ENCODE measurements at regions not wholly inside any gene's neighbourhood (a gene's known extent, or its start where the extent isn't known, plus 50 kb on each side); places are given as distances from the start of the nearest gene placed in this dataset.

DNA sequence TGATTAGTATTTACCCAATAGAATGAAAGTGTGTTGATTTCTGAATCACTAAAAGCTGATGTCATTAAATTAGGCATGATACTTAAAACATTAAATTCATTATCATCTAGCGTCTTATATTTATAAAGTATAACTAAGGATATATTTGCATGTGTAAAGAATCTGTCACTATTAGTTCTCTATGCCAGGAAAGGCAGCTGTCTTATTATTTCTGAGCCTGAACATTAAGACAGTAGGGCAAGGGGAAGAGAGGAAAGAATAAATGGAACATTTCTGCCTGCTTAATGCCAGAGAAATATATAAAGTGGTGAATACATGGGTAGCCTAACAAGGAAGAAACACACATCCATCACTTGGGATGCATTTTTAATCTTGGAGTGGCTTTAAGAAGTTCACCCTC lies 965.1 kb upstream of the TMEM132C start (continued):
- TF ChIP-seq, protein P1, sequence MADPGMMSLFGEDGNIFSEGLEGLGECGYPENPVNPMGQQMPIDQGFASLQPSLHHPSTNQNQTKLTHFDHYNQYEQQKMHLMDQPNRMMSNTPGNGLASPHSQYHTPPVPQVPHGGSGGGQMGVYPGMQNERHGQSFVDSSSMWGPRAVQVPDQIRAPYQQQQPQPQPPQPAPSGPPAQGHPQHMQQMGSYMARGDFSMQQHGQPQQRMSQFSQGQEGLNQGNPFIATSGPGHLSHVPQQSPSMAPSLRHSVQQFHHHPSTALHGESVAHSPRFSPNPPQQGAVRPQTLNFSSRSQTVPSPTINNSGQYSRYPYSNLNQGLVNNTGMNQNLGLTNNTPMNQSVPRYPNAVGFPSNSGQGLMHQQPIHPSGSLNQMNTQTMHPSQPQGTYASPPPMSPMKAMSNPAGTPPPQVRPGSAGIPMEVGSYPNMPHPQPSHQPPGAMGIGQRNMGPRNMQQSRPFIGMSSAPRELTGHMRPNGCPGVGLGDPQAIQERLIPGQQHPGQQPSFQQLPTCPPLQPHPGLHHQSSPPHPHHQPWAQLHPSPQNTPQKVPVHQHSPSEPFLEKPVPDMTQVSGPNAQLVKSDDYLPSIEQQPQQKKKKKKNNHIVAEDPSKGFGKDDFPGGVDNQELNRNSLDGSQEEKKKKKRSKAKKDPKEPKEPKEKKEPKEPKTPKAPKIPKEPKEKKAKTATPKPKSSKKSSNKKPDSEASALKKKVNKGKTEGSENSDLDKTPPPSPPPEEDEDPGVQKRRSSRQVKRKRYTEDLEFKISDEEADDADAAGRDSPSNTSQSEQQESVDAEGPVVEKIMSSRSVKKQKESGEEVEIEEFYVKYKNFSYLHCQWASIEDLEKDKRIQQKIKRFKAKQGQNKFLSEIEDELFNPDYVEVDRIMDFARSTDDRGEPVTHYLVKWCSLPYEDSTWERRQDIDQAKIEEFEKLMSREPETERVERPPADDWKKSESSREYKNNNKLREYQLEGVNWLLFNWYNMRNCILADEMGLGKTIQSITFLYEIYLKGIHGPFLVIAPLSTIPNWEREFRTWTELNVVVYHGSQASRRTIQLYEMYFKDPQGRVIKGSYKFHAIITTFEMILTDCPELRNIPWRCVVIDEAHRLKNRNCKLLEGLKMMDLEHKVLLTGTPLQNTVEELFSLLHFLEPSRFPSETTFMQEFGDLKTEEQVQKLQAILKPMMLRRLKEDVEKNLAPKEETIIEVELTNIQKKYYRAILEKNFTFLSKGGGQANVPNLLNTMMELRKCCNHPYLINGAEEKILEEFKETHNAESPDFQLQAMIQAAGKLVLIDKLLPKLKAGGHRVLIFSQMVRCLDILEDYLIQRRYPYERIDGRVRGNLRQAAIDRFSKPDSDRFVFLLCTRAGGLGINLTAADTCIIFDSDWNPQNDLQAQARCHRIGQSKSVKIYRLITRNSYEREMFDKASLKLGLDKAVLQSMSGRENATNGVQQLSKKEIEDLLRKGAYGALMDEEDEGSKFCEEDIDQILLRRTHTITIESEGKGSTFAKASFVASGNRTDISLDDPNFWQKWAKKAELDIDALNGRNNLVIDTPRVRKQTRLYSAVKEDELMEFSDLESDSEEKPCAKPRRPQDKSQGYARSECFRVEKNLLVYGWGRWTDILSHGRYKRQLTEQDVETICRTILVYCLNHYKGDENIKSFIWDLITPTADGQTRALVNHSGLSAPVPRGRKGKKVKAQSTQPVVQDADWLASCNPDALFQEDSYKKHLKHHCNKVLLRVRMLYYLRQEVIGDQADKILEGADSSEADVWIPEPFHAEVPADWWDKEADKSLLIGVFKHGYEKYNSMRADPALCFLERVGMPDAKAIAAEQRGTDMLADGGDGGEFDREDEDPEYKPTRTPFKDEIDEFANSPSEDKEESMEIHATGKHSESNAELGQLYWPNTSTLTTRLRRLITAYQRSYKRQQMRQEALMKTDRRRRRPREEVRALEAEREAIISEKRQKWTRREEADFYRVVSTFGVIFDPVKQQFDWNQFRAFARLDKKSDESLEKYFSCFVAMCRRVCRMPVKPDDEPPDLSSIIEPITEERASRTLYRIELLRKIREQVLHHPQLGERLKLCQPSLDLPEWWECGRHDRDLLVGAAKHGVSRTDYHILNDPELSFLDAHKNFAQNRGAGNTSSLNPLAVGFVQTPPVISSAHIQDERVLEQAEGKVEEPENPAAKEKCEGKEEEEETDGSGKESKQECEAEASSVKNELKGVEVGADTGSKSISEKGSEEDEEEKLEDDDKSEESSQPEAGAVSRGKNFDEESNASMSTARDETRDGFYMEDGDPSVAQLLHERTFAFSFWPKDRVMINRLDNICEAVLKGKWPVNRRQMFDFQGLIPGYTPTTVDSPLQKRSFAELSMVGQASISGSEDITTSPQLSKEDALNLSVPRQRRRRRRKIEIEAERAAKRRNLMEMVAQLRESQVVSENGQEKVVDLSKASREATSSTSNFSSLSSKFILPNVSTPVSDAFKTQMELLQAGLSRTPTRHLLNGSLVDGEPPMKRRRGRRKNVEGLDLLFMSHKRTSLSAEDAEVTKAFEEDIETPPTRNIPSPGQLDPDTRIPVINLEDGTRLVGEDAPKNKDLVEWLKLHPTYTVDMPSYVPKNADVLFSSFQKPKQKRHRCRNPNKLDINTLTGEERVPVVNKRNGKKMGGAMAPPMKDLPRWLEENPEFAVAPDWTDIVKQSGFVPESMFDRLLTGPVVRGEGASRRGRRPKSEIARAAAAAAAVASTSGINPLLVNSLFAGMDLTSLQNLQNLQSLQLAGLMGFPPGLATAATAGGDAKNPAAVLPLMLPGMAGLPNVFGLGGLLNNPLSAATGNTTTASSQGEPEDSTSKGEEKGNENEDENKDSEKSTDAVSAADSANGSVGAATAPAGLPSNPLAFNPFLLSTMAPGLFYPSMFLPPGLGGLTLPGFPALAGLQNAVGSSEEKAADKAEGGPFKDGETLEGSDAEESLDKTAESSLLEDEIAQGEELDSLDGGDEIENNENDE (IDR thresholded peaks at IDR 0.05; ENCODE audit: insufficient replicate concordance, low read length): no peak
- TF ChIP-seq JUN (IDR thresholded peaks at IDR 0.05; ENCODE audit: low read depth, low read length): no peak
- TF ChIP-seq BRCA1 (IDR thresholded peaks at IDR 0.05; ENCODE audit: low read depth, low read length): no peak
- TF ChIP-seq, protein P2, sequence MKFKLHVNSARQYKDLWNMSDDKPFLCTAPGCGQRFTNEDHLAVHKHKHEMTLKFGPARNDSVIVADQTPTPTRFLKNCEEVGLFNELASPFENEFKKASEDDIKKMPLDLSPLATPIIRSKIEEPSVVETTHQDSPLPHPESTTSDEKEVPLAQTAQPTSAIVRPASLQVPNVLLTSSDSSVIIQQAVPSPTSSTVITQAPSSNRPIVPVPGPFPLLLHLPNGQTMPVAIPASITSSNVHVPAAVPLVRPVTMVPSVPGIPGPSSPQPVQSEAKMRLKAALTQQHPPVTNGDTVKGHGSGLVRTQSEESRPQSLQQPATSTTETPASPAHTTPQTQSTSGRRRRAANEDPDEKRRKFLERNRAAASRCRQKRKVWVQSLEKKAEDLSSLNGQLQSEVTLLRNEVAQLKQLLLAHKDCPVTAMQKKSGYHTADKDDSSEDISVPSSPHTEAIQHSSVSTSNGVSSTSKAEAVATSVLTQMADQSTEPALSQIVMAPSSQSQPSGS (IDR thresholded peaks at IDR 0.05; ENCODE audit: low read length): no peak
- no peak for TF ChIP-seq SIN3A (conservative IDR thresholded peaks at IDR 0.05 in 1 of 2, IDR thresholded peaks at IDR 0.05 in 1 of 2; ENCODE audit: low read depth in 1 of 2, low read length in 2 of 2)
- TF ChIP-seq BACH1 (IDR thresholded peaks at IDR 0.05; ENCODE audit: low read length): no peak
- TF ChIP-seq CEBPB (IDR thresholded peaks at IDR 0.05; ENCODE audit: low read depth, low read length): no peak
- TF ChIP-seq SP1 (IDR thresholded peaks at IDR 0.05; ENCODE audit: low read depth, low read length): no peak
- TF ChIP-seq TAF1 (IDR thresholded peaks at IDR 0.05; ENCODE audit: low read depth, low read length): no peak
- TF ChIP-seq, protein P3, sequence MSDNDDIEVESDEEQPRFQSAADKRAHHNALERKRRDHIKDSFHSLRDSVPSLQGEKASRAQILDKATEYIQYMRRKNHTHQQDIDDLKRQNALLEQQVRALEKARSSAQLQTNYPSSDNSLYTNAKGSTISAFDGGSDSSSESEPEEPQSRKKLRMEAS (IDR thresholded peaks at IDR 0.05): no peak
